SK-N-MC (cell line): ENCODE measurements at regions not wholly inside any gene's neighbourhood (a gene's known extent, or its start where the extent isn't known, plus 50 kb on each side); places are given as distances from the start of the nearest gene placed in this dataset.

ENCODE experiments used
- DNase-seq: peaks from one replicate; pipeline ENCODE4 v3.0.0-alpha.2; 2011; ENCODE audit warnings: low read depth, low spot score
- H3K27ac ChIP-seq: fragments of 200-600 bp; sonication (generic); 2 replicates; pipeline ENCODE4 v1.5.1; 2016; ENCODE audit warnings: mixed run types
- H3K36me3 ChIP-seq: fragments of 200-600 bp; sonication (generic); 2 replicates; pipeline ENCODE4 v1.6.1; 2017; ENCODE audit warnings: antibody characterized with exemption, low read length, mixed read lengths; ENCODE audit not compliant: insufficient read depth
- H3K4me3 ChIP-seq: fragments of 200-600 bp; sonication (generic); 2 replicates; pipeline ENCODE4 v1.5.1; 2016
- H3K9ac ChIP-seq: fragments of 200-600 bp; sonication (generic); 2 replicates; pipeline ENCODE4 v1.8.0; 2017; ENCODE audit warnings: mixed run types, mixed read lengths; ENCODE audit not compliant: insufficient read length
- H3K9me3 ChIP-seq: fragments of 200-600 bp; sonication (generic); 2 replicates; pipeline ENCODE4 v1.6.1; 2017; ENCODE audit warnings: low read depth, mild to moderate bottlenecking, antibody characterized with exemption, low read length, moderate library complexity, mixed read lengths
- EZH2 ChIP-seq: fragments of 200-600 bp; sonication (generic); IDR thresholded peaks from one replicate; pipeline ENCODE4 v1.6.1; 2017; ENCODE audit warnings: antibody characterized with exemption
- FOXP2 ChIP-seq: optimal IDR thresholded peaks from 2 replicates; pipeline ENCODE3; 2011; ENCODE audit warnings: mild to moderate bottlenecking, moderate library complexity; ENCODE audit not compliant: insufficient read depth; ENCODE audit errors: extremely low read length, control extremely low read depth
- POLR2AphosphoS5 ChIP-seq: IDR thresholded peaks from 2 replicates; pipeline ENCODE4 v1.6.1; 2012; ENCODE audit warnings: mild to moderate bottlenecking, low read depth, low read length, borderline replicate concordance

GRCh38 chr4:114173968-114174367, 194.5 kb upstream of the ARSJ start:
- no peak overlapping the region for H3K27ac ChIP-seq
- H3K4me3 ChIP-seq, result no peak overlapping the region
- H3K9ac ChIP-seq, result no peak overlapping the region
- peaks cover 15% of the 10 kb centered on the region for H3K36me3 ChIP-seq
- no peak for TF ChIP-seq EZH2
- TF ChIP-seq POLR2AphosphoS5, result no peak
- no peak for TF ChIP-seq FOXP2
- H3K9me3 ChIP-seq, result peaks cover 15% of the 10 kb centered on the region; the same call in 1 of the 2 replicates
- DNase-seq, result no peak

GRCh38 chr4:114177628-114178027, 198.2 kb upstream of the ARSJ start:
- Histone ChIP-seq H3K36me3 (peaks cover 13% of the 10 kb centered on the region), H3K27ac (no peak overlapping the region), H3K9ac (no peak overlapping the region), H3K4me3 (no peak overlapping the region), H3K9me3 (peaks cover 3% of the 10 kb centered on the region; the same call in 1 of the 2 replicates)
- DNase-seq, result no peak
- TF ChIP-seq EZH2, result no peak
- no peak for TF ChIP-seq POLR2AphosphoS5
- no peak for TF ChIP-seq FOXP2

GRCh38 chr4:114178392-114178791, 198.9 kb upstream of the ARSJ start:
- no peak overlapping the region for H3K4me3 ChIP-seq
- H3K9me3 ChIP-seq, result peaks cover 2% of the 10 kb centered on the region; the same call in 1 of the 2 replicates
- H3K27ac ChIP-seq, result no peak overlapping the region
- DNase-seq, result no peak
- TF ChIP-seq POLR2AphosphoS5, result no peak
- no peak for TF ChIP-seq FOXP2
- no peak for TF ChIP-seq EZH2
- H3K9ac ChIP-seq, result no peak overlapping the region
- peaks cover 9% of the 10 kb centered on the region for H3K36me3 ChIP-seq

- Histone ChIP-seq H3K4me3 (no peak overlapping the region), H3K9ac (no peak overlapping the region), H3K36me3 (peaks cover 3% of the 10 kb centered on the region; the same call in 1 of the 2 replicates), H3K27ac (no peak overlapping the region), H3K9me3 (no peaks in the 10 kb centered on the region)
- no peak for DNase-seq
- TF ChIP-seq FOXP2 (no peak), EZH2 (no peak), POLR2AphosphoS5 (no peak)
Observed at GRCh38 chr4:114180481-114180880, 201.0 kb upstream of the ARSJ start.

GRCh38 chr4:114184901-114185300, 205.5 kb upstream of the ARSJ start:
- no peak for DNase-seq
- Histone ChIP-seq H3K4me3 (no peak overlapping the region), H3K27ac (no peak overlapping the region), H3K36me3 (peaks cover 3% of the 10 kb centered on the region; the same call in 1 of the 2 replicates), H3K9me3 (no peaks in the 10 kb centered on the region), H3K9ac (no peak overlapping the region)
- TF ChIP-seq EZH2 (no peak), FOXP2 (no peak), POLR2AphosphoS5 (no peak)

GRCh38 chr4:114187592-114187991, 208.1 kb upstream of the ARSJ start:
- Histone ChIP-seq H3K9ac (no peak overlapping the region), H3K9me3 (no peaks in the 10 kb centered on the region), H3K4me3 (no peak overlapping the region), H3K36me3 (no peaks in the 10 kb centered on the region), H3K27ac (no peak overlapping the region)
- no peak for TF ChIP-seq POLR2AphosphoS5
- no peak for TF ChIP-seq FOXP2
- no peak for TF ChIP-seq EZH2
- no peak for DNase-seq

GRCh38 chr4:114191496-114191895, 212.0 kb upstream of the ARSJ start:
- no peak overlapping the region for H3K27ac ChIP-seq
- H3K9ac ChIP-seq, result no peak overlapping the region
- H3K4me3 ChIP-seq, result no peak overlapping the region
- TF ChIP-seq FOXP2, result no peak
- no peak for TF ChIP-seq EZH2
- TF ChIP-seq POLR2AphosphoS5, result no peak
- DNase-seq, result no peak
- no peaks in the 10 kb centered on the region for H3K36me3 ChIP-seq
- no peaks in the 10 kb centered on the region for H3K9me3 ChIP-seq

- Histone ChIP-seq H3K9me3 (no peaks in the 10 kb centered on the region), H3K4me3 (no peak overlapping the region)
- DNase-seq, result no peak
Observed at GRCh38 chr4:114192854-114193253, 213.4 kb upstream of the ARSJ start.

GRCh38 chr4:114193624-114194399, 214.4 kb upstream of the ARSJ start:
- TF ChIP-seq POLR2AphosphoS5, result no peak
- no peak for TF ChIP-seq FOXP2
- TF ChIP-seq EZH2, result no peak
- Histone ChIP-seq H3K36me3 (no peaks in the 10 kb centered on the region), H3K9me3 (no peaks in the 10 kb centered on the region), H3K4me3 (no peak overlapping the region), H3K27ac (no peak overlapping the region), H3K9ac (no peak overlapping the region)
- no peak for DNase-seq

More at GRCh38 chr4:114192854-114193253, 213.4 kb upstream of the ARSJ start:
- TF ChIP-seq POLR2AphosphoS5, result no peak
- TF ChIP-seq EZH2, result no peak
- no peak for TF ChIP-seq FOXP2
- Histone ChIP-seq H3K9ac (no peak overlapping the region), H3K27ac (no peak overlapping the region), H3K36me3 (no peaks in the 10 kb centered on the region)

GRCh38 chr4:114196606-114197005, 217.2 kb upstream of the ARSJ start:
- H3K27ac ChIP-seq, result no peak overlapping the region
- H3K9me3 ChIP-seq, result no peaks in the 10 kb centered on the region
- no peak for TF ChIP-seq POLR2AphosphoS5
- TF ChIP-seq EZH2, result no peak
- TF ChIP-seq FOXP2, result no peak
- no peak for DNase-seq
- H3K4me3 ChIP-seq, result no peak overlapping the region
- no peak overlapping the region for H3K9ac ChIP-seq
- H3K36me3 ChIP-seq, result no peaks in the 10 kb centered on the region
